NCI-H226 (cell line): ENCODE measurements at regions not wholly inside any gene's neighbourhood (a gene's known extent, or its start where the extent isn't known, plus 50 kb on each side); places are given as distances from the start of the nearest gene placed in this dataset.
"Not testable (repeated sequence)": the region's sequence is repeated elsewhere in the genome, so short reads cannot be mapped to it uniquely, and the experiment has no call there.

Source experiments
- DNase-seq: peaks from one replicate; pipeline ENCODE4 v3.0.0-alpha.2; 2015

DNA sequence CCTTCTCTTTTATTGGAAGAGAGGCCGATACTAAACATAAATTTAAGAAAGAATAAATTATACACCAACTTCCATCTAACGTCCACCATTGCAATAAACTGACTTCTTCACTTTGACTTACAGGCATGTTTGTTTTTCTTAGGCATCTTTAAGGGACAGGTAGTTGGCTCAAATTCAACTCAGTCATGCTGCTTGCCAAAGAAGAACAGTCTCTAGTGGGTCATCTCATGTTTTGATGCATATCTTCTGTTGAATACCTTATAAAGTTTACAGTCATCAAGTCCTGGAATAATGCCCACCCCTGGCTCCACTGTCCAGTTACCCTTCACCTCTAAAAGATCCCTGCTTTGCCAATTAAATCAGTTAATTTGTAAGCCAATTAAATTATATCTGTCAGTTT lies 328.2 kb upstream of the GRAMD2B start:
- no peak for DNase-seq

DNA sequence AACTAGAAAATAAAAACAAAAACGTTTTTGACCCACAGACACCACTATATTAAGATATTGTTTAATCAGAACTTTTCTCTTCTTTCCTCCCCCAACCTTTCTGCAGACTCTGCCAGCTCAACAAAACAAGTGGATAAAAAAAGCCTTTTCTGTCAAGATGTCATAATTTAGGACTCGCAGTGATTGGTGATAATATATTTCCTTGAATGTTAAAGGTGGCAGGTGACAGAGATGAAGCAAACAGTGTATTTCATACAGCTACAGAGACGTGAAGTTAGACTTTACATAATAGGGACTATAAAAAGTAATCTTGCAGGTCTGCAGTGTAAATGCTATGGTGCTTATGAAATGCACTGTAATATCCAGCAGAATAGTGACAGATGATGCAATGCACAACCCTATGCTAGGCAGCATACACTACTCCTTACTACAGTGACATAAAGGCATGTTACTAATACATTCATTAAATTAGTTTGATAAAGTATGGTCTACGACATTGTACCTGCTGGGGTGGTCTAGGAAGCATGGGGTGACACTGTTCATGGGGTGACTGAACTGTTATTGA lies 326.7 kb upstream of the GRAMD2B start:
- DNase-seq = no peak

DNA sequence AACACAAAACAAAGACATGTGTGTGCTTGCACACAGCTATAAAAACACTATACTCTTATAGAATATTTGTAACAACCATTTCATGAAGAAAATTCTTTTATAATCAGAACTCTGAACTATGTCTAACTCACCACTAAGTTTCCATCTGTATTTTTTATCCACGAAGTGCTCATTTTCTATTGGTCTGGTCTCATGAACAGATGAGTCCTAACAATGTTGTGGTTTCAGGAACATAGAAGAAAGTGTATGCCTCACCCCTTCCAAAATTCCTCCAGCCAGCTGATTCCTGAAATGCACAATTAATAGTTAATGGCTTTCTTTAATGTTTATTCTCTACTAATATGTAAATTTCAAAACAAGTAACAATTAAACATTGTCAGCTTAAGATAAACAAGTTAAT lies 325.3 kb upstream of the GRAMD2B start:
- no peak for DNase-seq

- peak; percentile 31 for DNase-seq
Measured at GRCh38 chr5:126098330-126099017, 324.7 kb upstream of the GRAMD2B start.

DNA sequence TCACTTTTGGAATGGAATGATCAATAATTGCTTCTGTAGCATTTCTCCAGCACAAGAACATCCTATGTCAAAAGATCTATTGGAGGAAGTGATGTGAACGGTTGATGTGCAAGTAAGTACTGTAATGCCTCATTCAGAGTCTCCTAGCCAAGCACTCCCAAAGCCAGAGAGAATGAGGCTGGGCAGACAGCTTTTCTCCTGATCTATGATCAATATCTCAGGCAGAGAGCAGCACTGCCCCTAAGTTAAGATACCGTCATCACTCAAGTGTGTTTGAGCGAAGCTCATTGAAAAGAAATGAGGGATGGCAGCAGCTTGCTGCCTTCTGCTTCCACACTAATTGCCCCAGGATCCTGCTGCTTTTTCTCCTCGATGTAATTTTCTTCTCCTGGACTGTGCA lies 324.1 kb upstream of the GRAMD2B start:
- DNase-seq = no peak

- DNase-seq = no peak
Measured at GRCh38 chr5:126100767-126101166, 322.4 kb upstream of the GRAMD2B start.

DNA sequence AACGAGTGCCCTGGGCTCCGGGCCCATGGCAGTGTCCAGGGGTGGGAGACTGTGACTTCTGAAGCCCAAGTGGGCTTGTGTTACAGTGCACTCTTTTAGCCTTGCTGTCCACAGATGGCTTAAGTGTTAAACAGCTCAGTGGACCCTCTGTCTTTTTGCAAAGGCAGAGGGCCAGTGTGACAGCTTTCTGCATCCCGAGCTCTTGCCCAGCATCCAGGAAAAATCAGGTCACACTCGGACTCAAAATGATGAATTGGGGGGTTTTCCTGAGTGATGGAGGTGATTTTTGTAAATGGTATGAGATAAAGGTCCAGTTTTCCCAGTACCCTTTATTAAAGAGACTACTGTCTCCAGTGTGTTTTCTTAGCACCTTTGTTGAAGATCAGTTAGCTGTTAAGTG lies 321.3 kb upstream of the GRAMD2B start:
- DNase-seq = no peak

DNA sequence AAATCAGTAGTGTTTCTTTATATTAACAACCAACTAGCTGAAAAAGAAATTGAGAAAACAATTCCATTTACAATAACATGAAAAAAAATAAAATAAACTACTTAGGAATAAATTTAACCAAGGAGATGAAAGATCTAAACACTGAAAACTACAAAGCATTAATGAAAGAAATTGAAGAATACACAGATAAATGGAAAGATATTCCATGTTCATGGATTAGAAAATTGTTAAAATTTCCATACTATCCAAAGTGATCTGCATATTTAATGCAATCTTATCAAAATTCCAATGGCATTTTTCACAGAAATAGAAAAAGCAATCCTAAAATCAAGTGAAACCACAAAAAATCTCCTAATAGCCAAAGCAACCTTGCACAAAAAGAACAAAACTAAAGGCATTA lies 320.2 kb upstream of the GRAMD2B start:
- DNase-seq = no peak

GRCh38 chr5:126103868-126104267 lies 319.3 kb upstream of the GRAMD2B start:
- DNase-seq = no peak

- DNase-seq = no peak
Measured at GRCh38 chr5:126104341-126104740, 318.9 kb upstream of the GRAMD2B start.

DNA sequence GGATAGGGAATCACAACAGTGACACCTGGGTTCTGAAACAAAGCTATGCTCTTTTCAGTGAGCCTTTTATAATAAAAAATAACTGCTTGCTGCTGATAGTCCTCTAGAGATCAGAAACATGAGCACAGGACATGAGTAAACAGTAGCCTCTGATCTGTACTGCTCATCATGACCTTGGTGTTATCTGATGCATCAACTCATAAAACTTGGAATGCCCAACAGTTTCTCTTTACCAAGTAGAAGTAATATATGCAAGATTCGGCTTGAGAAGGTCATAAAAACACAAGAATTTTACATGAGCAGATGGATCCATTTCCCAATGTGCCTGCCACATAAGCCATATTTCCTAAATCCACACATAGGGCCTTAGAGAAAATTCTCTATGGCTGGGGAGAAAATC lies 318.3 kb upstream of the GRAMD2B start:
- no peak for DNase-seq

DNA sequence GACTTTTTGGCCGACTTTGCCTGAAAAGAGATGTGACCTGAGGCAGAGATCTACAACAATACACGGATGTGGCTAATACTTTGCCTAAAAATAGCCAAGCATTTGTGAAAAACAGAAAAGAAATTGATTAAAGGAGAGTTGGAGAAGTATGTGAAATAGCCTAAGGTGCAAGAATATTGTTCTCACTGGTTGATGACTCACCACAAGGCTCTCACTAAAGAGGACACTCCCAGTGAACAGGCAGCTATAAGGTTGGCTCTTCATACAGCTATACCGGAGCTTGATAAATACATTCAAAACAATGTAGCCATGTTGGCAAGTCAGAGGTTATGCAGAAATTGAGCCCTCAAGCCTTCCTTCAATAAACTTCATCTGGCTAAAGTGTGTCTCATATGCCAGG lies 317.2 kb upstream of the GRAMD2B start:
- peak; percentile 12 for DNase-seq

GRCh38 chr5:126107381-126107780 lies 315.8 kb upstream of the GRAMD2B start:
- DNase-seq = no peak

DNA sequence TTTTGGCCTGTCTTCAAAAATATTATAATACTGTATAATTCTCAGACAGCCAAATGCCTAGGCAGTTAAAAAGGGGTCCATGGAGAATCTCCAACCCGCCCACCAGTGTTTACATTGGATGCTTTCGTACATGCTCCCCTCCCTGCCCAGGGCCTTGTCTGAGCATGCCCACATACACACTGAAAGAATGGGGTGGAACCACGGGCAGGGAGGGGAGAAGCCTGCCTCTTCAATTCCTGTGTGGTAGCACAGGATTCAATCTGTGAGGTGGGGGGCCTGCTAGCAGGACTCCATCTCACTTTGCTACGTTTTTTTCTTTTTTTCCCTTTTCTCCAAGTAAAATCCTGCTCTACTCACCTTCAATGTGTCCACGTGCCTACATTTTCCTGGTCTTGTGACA lies 314.7 kb upstream of the GRAMD2B start:
- DNase-seq = no peak

DNA sequence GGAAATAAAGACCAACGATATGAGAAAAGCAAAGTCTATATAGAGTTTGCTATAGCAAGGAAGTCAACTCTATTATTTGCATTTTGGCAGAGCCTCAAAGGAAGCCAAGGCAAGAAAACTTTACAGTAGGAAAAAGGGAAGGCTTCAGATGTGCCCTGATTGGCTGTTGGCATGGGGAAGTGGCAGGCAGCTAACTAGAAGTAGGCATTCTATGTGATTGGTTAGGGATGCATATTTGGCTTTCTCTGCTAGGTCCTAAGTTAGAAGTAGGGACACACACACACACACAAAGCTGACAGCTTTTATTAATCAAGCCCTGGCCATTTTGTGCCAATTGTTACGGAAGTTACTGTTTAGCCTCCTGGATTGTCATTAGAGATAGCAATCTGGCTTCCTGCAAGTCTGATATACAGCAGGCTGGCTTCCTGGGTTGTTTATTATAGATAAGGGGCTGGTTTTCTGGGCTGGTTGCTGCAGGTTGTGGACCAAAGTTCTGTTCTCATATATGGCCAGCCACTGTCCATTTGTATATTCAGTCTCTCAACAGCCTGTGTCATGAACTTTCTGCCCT lies 308.1 kb upstream of the GRAMD2B start:
- DNase-seq = no peak

- DNase-seq = no peak
Measured at GRCh38 chr5:126117044-126117443, 306.2 kb upstream of the GRAMD2B start.

DNA sequence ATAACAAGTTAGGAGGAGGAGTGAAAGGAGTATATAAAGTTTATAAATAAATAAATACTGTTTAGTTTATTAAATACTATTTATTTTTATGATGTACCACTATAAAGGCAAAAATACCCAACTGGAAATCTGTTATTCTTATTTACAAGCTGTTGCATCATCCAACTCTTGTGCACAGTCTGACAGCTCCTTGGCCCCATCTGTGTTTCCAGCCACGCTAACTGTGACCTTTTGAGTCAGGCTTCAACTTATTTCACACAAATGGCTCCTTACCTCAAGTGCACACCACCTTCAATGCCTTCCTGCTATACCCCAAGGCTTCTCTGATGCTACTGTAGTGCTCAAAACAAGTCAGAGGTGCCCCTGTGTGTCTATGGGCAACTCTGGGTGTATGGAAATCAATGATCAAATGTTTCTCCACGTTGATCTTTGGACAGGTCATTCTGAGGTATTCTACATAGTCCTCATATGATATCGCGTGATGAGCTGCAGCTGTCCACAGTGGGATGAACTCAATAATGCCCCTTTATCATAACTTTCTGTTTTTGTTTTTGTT lies 303.2 kb upstream of the GRAMD2B start:
- no peak for DNase-seq

- DNase-seq = no peak
Measured at GRCh38 chr5:126120939-126121338, 302.3 kb upstream of the GRAMD2B start.

DNA sequence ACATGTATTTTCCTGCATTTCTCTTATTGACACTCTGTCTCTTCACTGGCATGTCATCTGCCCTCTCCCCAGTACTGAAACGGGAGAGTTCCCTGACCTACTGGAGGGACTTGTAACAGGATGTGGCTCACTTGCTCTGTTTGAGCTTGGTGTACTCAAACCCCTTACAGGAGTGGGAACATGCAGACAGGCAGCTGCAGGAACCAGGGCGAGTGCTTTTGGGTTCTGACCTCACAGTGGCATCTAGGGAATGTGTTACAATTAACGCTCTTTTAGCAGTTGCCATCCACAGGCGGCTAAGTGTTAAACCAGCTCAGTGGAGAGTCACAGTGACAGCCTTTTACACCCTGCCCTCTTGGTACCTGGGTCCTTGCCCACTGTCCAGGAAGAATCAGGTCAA lies 300.3 kb upstream of the GRAMD2B start:
- no peak for DNase-seq

DNA sequence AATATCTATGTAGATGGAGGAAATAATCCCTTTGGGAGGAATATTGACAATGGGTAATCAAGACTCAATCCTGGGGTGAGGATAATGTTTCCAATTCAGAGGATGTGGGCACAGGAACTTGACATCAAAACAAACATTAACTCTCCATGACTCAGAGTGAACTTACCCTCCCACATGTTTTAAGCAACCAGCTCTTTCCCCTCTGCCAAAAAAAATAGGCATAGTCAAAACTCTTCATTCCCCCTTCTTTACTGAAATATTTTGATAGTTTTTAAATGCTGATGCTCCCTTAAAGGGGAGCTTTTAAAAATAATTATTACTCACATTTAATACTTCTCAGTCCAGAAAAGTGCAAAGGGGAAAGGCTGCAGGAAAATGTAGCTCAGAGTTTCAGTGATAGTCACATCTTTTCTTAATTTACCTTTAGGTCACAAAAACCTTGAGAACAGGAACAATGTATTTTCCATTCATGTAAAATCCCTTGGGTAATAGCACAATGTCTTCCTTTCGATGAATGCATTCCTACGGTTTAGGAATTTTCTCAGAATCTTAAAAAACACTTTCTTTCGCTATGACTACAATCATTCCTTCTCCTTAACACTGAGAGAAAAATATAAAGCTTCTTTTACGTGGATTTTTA lies 298.4 kb upstream of the GRAMD2B start:
- peak; percentile 67 for DNase-seq

DNA sequence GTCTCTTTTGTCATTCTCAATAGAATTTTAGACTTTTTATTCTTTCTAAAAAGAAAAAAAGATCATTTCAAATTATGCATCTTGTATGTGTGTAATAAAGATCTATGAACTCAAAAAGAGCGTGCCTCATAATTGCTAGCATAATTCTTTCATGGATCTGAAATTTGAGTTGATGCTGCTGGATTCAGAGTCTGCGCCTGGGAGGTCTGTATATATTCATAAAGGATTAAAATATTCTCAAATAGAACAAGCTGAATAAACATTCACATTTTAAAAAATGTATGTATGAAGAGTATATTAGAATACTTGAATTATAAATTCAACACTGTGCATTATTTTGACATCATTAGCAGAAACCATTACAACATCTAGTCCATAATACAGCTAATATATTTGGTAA lies 297.8 kb upstream of the GRAMD2B start:
- DNase-seq = no peak

GRCh38 chr5:126126574-126126973 lies 296.6 kb upstream of the GRAMD2B start:
- no peak for DNase-seq

DNA sequence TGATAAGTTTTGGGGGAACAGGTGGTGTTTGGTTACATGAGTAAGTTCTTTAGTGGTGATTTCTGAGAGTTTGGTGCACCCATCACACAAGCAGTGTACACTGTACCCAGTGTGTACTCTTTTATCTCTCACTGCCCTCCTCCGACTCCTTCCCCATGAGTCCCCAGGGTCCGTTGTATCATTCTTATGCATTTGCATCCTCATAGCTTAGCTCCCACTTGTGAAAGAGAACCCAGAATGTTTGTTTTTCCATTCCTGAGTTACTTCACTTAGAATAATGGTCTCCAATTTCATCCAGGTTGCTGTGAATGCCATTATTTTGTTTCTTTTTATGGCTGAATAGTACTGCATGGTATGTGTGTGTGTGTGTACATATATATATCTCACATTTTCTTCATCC lies 295.8 kb upstream of the GRAMD2B start:
- DNase-seq = not testable (repeated sequence)

- DNase-seq = no peak
Measured at GRCh38 chr5:126129431-126129830, 293.8 kb upstream of the GRAMD2B start.
